ENCODE measurements at regions not wholly inside any gene's neighbourhood (a gene's known extent, or its start where the extent isn't known, plus 50 kb on each side); places are given as distances from the start of the nearest gene placed in this dataset.

DNA sequence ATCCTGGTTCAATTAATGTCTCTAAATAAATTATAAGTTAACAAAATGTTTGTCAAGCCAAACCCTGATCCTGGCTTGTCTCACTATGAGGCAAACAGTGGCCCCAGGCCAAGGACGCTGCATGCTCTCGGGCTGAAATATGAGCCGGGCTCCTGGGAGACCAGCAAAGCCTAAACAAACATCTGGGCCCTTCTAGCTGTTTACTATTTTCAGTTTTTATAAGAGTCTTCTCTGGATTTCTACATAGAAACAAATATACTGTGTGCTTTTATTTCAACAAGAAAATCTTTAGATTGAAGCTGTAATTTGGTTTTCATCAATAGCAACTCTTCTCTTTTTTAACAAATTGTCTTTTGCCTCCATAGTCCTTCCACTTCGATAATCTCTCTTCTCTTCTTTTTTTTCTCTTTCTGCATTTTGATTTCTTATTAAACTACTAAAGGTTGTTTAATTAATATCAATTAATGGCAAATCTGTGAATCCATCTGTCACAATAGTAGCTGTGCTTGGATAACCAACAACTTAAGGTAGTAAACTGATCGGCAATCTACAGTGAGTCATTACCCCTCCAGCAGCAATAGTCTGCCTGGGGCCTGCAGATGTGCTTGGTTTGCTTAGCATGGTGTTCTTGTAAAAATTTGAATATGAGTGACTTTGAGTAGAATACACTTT, 83.3 kb upstream of the DNAJC1 start:
- peaks cover 9% of the 10 kb centered on the region; the same call in 1 of the 2 replicates for H3K4me1 ChIP-seq (ENCODE audit: insufficient read depth)
- no peaks in the 10 kb centered on the region for H3F3A ChIP-seq (replicated peaks; ENCODE audit: low read depth)
- no peaks in the 10 kb centered on the region for H4K20me1 ChIP-seq (replicated peaks; ENCODE audit: insufficient read depth)
- H3K27ac Mint-ChIP-seq = peak overlapping the region; percentile 11; the same call in 1 of the 2 replicates
- peak overlapping the region; percentile 43; the same call in 1 of the 2 replicates for H2AFZ ChIP-seq
- no peak overlapping the region for H3K4me3 ChIP-seq
- H3K27ac ChIP-seq (ENCODE audit: low read depth) = no peak overlapping the region
- H3K9me2 ChIP-seq (ENCODE audit: insufficient read depth) = 0 out of 2 replicates have a peak, but pooled peaks cover 3% of the 10 kb centered on the region
- H3K36me3 Mint-ChIP-seq (ENCODE audit: low read depth) = no peaks in the 10 kb centered on the region
- peak; percentile 71 for DNase-seq (ENCODE audit: low spot score)
- H3K4me1 Mint-ChIP-seq = peaks cover 10% of the 10 kb centered on the region
- H3K4me3 Mint-ChIP-seq = no peak overlapping the region
- peak overlapping the region; percentile 10; the same call in 1 of the 2 replicates for H3K4me2 ChIP-seq
- TF ChIP-seq, protein P1, sequence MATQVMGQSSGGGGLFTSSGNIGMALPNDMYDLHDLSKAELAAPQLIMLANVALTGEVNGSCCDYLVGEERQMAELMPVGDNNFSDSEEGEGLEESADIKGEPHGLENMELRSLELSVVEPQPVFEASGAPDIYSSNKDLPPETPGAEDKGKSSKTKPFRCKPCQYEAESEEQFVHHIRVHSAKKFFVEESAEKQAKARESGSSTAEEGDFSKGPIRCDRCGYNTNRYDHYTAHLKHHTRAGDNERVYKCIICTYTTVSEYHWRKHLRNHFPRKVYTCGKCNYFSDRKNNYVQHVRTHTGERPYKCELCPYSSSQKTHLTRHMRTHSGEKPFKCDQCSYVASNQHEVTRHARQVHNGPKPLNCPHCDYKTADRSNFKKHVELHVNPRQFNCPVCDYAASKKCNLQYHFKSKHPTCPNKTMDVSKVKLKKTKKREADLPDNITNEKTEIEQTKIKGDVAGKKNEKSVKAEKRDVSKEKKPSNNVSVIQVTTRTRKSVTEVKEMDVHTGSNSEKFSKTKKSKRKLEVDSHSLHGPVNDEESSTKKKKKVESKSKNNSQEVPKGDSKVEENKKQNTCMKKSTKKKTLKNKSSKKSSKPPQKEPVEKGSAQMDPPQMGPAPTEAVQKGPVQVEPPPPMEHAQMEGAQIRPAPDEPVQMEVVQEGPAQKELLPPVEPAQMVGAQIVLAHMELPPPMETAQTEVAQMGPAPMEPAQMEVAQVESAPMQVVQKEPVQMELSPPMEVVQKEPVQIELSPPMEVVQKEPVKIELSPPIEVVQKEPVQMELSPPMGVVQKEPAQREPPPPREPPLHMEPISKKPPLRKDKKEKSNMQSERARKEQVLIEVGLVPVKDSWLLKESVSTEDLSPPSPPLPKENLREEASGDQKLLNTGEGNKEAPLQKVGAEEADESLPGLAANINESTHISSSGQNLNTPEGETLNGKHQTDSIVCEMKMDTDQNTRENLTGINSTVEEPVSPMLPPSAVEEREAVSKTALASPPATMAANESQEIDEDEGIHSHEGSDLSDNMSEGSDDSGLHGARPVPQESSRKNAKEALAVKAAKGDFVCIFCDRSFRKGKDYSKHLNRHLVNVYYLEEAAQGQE (IDR thresholded peaks at IDR 0.05; ENCODE audit: unreplicated experiment) = no peak
- TF ChIP-seq NANOG (IDR thresholded peaks at IDR 0.05; ENCODE audit: borderline replicate concordance) (no peak), ZNF114 (CRISPR knock-in tag; IDR thresholded peaks at IDR 0.05) (no peak), EZH2 (IDR thresholded peaks at IDR 0.05; ENCODE audit: low read depth, unreplicated experiment) (no peak), EZH2phosphoT487 (IDR thresholded peaks at IDR 0.05; ENCODE audit: unreplicated experiment) (no peak), STAT1 (IDR thresholded peaks at IDR 0.05; ENCODE audit: unreplicated experiment) (no peak), CREB1 (CRISPR knock-in tag; IDR thresholded peaks at IDR 0.05; ENCODE audit: low read depth) (no peak), ZNF331 (CRISPR knock-in tag; IDR thresholded peaks at IDR 0.05; ENCODE audit: low read depth) (no peak), POLR2AphosphoS5 (IDR thresholded peaks at IDR 0.05; ENCODE audit: low read depth) (no peak), JUNB (IDR thresholded peaks at IDR 0.05; ENCODE audit: unreplicated experiment) (no peak)
- TF ChIP-seq, protein P2, sequence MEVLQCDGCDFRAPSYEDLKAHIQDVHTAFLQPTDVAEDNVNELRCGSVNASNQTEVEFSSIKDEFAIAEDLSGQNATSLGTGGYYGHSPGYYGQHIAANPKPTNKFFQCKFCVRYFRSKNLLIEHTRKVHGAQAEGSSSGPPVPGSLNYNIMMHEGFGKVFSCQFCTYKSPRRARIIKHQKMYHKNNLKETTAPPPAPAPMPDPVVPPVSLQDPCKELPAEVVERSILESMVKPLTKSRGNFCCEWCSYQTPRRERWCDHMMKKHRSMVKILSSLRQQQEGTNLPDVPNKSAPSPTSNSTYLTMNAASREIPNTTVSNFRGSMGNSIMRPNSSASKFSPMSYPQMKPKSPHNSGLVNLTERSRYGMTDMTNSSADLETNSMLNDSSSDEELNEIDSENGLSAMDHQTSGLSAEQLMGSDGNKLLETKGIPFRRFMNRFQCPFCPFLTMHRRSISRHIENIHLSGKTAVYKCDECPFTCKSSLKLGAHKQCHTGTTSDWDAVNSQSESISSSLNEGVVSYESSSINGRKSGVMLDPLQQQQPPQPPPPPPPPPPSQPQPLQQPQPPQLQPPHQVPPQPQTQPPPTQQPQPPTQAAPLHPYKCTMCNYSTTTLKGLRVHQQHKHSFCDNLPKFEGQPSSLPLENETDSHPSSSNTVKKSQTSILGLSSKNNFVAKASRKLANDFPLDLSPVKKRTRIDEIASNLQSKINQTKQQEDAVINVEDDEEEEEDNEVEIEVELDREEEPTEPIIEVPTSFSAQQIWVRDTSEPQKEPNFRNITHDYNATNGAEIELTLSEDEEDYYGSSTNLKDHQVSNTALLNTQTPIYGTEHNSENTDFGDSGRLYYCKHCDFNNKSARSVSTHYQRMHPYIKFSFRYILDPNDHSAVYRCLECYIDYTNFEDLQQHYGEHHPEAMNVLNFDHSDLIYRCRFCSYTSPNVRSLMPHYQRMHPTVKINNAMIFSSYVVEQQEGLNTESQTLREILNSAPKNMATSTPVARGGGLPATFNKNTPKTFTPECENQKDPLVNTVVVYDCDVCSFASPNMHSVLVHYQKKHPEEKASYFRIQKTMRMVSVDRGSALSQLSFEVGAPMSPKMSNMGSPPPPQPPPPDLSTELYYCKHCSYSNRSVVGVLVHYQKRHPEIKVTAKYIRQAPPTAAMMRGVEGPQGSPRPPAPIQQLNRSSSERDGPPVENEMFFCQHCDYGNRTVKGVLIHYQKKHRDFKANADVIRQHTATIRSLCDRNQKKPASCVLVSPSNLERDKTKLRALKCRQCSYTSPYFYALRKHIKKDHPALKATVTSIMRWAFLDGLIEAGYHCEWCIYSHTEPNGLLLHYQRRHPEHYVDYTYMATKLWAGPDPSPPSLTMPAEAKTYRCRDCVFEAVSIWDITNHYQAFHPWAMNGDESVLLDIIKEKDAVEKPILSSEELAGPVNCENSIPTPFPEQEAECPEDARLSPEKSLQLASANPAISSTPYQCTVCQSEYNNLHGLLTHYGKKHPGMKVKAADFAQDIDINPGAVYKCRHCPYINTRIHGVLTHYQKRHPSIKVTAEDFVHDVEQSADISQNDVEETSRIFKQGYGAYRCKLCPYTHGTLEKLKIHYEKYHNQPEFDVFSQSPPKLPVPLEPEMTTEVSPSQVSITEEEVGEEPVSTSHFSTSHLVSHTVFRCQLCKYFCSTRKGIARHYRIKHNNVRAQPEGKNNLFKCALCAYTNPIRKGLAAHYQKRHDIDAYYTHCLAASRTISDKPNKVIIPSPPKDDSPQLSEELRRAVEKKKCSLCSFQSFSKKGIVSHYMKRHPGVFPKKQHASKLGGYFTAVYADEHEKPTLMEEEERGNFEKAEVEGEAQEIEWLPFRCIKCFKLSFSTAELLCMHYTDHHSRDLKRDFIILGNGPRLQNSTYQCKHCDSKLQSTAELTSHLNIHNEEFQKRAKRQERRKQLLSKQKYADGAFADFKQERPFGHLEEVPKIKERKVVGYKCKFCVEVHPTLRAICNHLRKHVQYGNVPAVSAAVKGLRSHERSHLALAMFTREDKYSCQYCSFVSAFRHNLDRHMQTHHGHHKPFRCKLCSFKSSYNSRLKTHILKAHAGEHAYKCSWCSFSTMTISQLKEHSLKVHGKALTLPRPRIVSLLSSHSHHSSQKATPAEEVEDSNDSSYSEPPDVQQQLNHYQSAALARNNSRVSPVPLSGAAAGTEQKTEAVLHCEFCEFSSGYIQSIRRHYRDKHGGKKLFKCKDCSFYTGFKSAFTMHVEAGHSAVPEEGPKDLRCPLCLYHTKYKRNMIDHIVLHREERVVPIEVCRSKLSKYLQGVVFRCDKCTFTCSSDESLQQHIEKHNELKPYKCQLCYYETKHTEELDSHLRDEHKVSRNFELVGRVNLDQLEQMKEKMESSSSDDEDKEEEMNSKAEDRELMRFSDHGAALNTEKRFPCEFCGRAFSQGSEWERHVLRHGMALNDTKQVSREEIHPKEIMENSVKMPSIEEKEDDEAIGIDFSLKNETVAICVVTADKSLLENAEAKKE (CRISPR knock-in tag; IDR thresholded peaks at IDR 0.05) = no peak
- TF ChIP-seq, protein P3, sequence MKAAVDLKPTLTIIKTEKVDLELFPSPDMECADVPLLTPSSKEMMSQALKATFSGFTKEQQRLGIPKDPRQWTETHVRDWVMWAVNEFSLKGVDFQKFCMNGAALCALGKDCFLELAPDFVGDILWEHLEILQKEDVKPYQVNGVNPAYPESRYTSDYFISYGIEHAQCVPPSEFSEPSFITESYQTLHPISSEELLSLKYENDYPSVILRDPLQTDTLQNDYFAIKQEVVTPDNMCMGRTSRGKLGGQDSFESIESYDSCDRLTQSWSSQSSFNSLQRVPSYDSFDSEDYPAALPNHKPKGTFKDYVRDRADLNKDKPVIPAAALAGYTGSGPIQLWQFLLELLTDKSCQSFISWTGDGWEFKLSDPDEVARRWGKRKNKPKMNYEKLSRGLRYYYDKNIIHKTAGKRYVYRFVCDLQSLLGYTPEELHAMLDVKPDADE (IDR thresholded peaks at IDR 0.05) = no peak
- TF ChIP-seq, protein P4, sequence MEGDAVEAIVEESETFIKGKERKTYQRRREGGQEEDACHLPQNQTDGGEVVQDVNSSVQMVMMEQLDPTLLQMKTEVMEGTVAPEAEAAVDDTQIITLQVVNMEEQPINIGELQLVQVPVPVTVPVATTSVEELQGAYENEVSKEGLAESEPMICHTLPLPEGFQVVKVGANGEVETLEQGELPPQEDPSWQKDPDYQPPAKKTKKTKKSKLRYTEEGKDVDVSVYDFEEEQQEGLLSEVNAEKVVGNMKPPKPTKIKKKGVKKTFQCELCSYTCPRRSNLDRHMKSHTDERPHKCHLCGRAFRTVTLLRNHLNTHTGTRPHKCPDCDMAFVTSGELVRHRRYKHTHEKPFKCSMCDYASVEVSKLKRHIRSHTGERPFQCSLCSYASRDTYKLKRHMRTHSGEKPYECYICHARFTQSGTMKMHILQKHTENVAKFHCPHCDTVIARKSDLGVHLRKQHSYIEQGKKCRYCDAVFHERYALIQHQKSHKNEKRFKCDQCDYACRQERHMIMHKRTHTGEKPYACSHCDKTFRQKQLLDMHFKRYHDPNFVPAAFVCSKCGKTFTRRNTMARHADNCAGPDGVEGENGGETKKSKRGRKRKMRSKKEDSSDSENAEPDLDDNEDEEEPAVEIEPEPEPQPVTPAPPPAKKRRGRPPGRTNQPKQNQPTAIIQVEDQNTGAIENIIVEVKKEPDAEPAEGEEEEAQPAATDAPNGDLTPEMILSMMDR (conservative IDR thresholded peaks at IDR 0.05; ENCODE audit: low read depth in 2 of 2) = no peak
- H3K79me2 ChIP-seq (replicated peaks; ENCODE audit: insufficient read depth) = no peaks in the 10 kb centered on the region
- ATAC-seq = peak; percentile 99
- no peaks in the 10 kb centered on the region for H3K27me3 Mint-ChIP-seq (ENCODE audit: insufficient read depth, low read depth, poor library complexity)
- no peaks in the 10 kb centered on the region for H3K36me3 ChIP-seq (ENCODE audit: insufficient read depth)
- no peaks in the 10 kb centered on the region; the same call in 2 of the 3 replicates for H3K9me3 Mint-ChIP-seq
- no peaks in the 10 kb centered on the region for H3K27me3 ChIP-seq (ENCODE audit: insufficient read depth)
